22Rv1 (cell line): ENCODE measurements at regions not wholly inside any gene's neighbourhood (a gene's known extent, or its start where the extent isn't known, plus 50 kb on each side); places are given as distances from the start of the nearest gene placed in this dataset.

ENCODE experiments used
- CTCF ChIP-seq: fragments of 450-650 bp; IDR thresholded peaks from 2 replicates; pipeline ENCODE4 v1.5.1; 2017; ENCODE audit warnings: mild to moderate bottlenecking
- ZFX ChIP-seq: fragments of 450-650 bp; IDR thresholded peaks from 2 replicates; pipeline ENCODE4 v1.6.1; 2017; ENCODE audit warnings: antibody characterized with exemption, borderline replicate concordance

DNA sequence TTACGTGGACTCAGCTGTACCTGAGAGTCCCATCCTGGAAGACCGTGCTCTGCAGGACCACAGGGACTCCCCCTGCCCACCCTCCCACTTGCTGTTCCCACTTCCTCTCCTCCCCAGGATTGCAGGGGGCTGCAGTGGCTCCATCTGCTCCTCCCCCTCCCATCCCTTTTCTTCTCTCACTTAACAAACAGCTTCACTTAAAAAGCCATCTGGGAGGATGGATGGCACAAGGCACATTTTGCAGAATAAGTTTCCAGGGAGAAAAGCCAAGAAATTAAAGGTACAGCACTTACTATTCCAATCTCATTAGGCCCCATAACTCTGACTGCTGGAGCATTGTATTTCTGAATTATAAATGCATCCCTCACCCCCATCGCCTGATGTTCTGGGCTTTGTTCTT lies 458.7 kb downstream of the PTPRU start:
- no peak for TF ChIP-seq CTCF
- TF ChIP-seq ZFX: no peak
